ENCODE measurements at regions not wholly inside any gene's neighbourhood (a gene's known extent, or its start where the extent isn't known, plus 50 kb on each side); places are given as distances from the start of the nearest gene placed in this dataset.
"Not testable (repeated sequence)": the region's sequence is repeated elsewhere in the genome, so short reads cannot be mapped to it uniquely, and the experiment has no call there.

GRCh38 chr16:16934660-16935059 lies 536.1 kb downstream of the XYLT1 start:
- no peak for DNase-seq

GRCh38 chr16:16935909-16936308 lies 534.9 kb downstream of the XYLT1 start:
- DNase-seq, result not testable (repeated sequence)

GRCh38 chr16:16937576-16937975 lies 533.2 kb downstream of the XYLT1 start:
- no peak for DNase-seq

GRCh38 chr16:16938009-16938408 lies 532.8 kb downstream of the XYLT1 start:
- DNase-seq, result no peak

- DNase-seq, result no peak
Measured at GRCh38 chr16:16938980-16939379, 531.8 kb downstream of the XYLT1 start.

GRCh38 chr16:16940351-16940750 lies 530.4 kb downstream of the XYLT1 start:
- DNase-seq, result no peak

GRCh38 chr16:16942849-16943248 lies 527.9 kb downstream of the XYLT1 start:
- not testable (repeated sequence) for DNase-seq

- DNase-seq, result no peak
Measured at GRCh38 chr16:16945207-16945606, 525.6 kb downstream of the XYLT1 start.

- no peak for DNase-seq
Measured at GRCh38 chr16:16956376-16956775, 514.4 kb downstream of the XYLT1 start.

- DNase-seq, result no peak
Measured at GRCh38 chr16:16960785-16961184, 510.0 kb downstream of the XYLT1 start.

GRCh38 chr16:16966439-16966838 lies 504.3 kb downstream of the XYLT1 start:
- DNase-seq, result no peak

GRCh38 chr16:16971042-16971441 lies 499.7 kb downstream of the XYLT1 start:
- DNase-seq, result no peak

- no peak for DNase-seq
Measured at GRCh38 chr16:16972831-16973230, 497.9 kb downstream of the XYLT1 start.

GRCh38 chr16:16973707-16974591 lies 496.8 kb downstream of the XYLT1 start:
- DNase-seq, result no peak

- DNase-seq, result no peak
Measured at GRCh38 chr16:16982614-16983013, 488.1 kb downstream of the XYLT1 start.

GRCh38 chr16:16983582-16983981 lies 487.2 kb downstream of the XYLT1 start:
- no peak for DNase-seq

- not testable (repeated sequence) for DNase-seq
Measured at GRCh38 chr16:16984091-16984490, 486.7 kb downstream of the XYLT1 start.

GRCh38 chr16:16985707-16986106 lies 485.1 kb downstream of the XYLT1 start:
- no peak for DNase-seq

GRCh38 chr16:16988963-16989362 lies 481.8 kb downstream of the XYLT1 start:
- no peak for DNase-seq

GRCh38 chr16:16989368-16989767 lies 481.4 kb downstream of the XYLT1 start:
- DNase-seq, result no peak

GRCh38 chr16:16991711-16992110 lies 479.0 kb downstream of the XYLT1 start:
- DNase-seq, result no peak

GRCh38 chr16:16992975-16993765 lies 477.6 kb downstream of the XYLT1 start:
- DNase-seq, result peak in 1 of 58 donors; percentile 2
